Vagina (tissue), 2 donors: ENCODE measurements at regions not wholly inside any gene's neighbourhood (a gene's known extent, or its start where the extent isn't known, plus 50 kb on each side); places are given as distances from the start of the nearest gene placed in this dataset.

ENCODE experiments used
- CTCF ChIP-seq, 3 experiments: fragments of 450-650 bp in 2 of 3; fragments of 200-600 bp in 1 of 3; sonication (generic) in 1 of 3; IDR thresholded peaks; one replicate each; pipeline ENCODE4 v1.5.1; 2017 to 2019; ENCODE audit warnings: antibody characterized with exemption in 3 of 3, mild to moderate bottlenecking in 2 of 3, moderate library complexity in 2 of 3
- POLR2A ChIP-seq, 2 donors: fragments of 450-650 bp; IDR thresholded peaks; one replicate each; pipeline ENCODE4 v1.6.1; 2017; ENCODE audit warnings: antibody characterized with exemption in 2 of 2, mild to moderate bottlenecking in 2 of 2, moderate library complexity in 2 of 2

- no peak for TF ChIP-seq POLR2A (IDR thresholded peaks at IDR 0.05)
- no peak for TF ChIP-seq CTCF (IDR thresholded peaks at IDR 0.05)
These were observed 385.5 kb downstream of the CTTN start for GRCh38 chr11:70783821-70784220.
